IPS-18a (cell line): ENCODE measurements at regions not wholly inside any gene's neighbourhood (a gene's known extent, or its start where the extent isn't known, plus 50 kb on each side); places are given as distances from the start of the nearest gene placed in this dataset.

Experiments used
- H3K27ac ChIP-seq: one replicate; pipeline ENCODE4 v1.5.1; 2013; ENCODE audit warnings: low read length
- H3K27me3 ChIP-seq: one replicate; pipeline ENCODE4 v1.6.1; 2013; ENCODE audit warnings: mild to moderate bottlenecking, low read length; ENCODE audit not compliant: control insufficient read depth, insufficient read depth
- H3K36me3 ChIP-seq: one replicate; pipeline ENCODE4 v1.6.1; 2013; ENCODE audit warnings: low read depth, low read length; ENCODE audit not compliant: control insufficient read depth
- H3K4me1 ChIP-seq: one replicate; pipeline ENCODE4 v1.6.1; 2013; ENCODE audit warnings: low read depth, low read length; ENCODE audit not compliant: control insufficient read depth
- H3K4me3 ChIP-seq: one replicate; pipeline ENCODE4 v1.5.1; 2013; ENCODE audit warnings: low read length
- H3K9ac ChIP-seq: one replicate; pipeline ENCODE4 v1.6.1; 2013; ENCODE audit warnings: mild to moderate bottlenecking, low read length, moderate library complexity
- H3K9me3 ChIP-seq: one replicate; pipeline ENCODE4 v1.6.1; 2013; ENCODE audit warnings: low read depth, low read length; ENCODE audit not compliant: control insufficient read depth

- Histone ChIP-seq H3K9ac (no peak overlapping the region), H3K4me1 (no peaks in the 10 kb centered on the region), H3K27me3 (no peaks in the 10 kb centered on the region), H3K36me3 (no peaks in the 10 kb centered on the region), H3K4me3 (no peak overlapping the region), H3K9me3 (peaks cover 7% of the 10 kb centered on the region), H3K27ac (no peak overlapping the region)
These were observed 198.8 kb downstream of the MTERF1 start for GRCh38 chr7:91681718-91682117.

GRCh38 chr7:91683823-91684222 lies 196.7 kb downstream of the MTERF1 start:
- Histone ChIP-seq H3K9ac (no peak overlapping the region), H3K27ac (no peak overlapping the region), H3K27me3 (no peaks in the 10 kb centered on the region), H3K4me3 (no peak overlapping the region), H3K4me1 (no peaks in the 10 kb centered on the region), H3K36me3 (no peaks in the 10 kb centered on the region), H3K9me3 (peaks cover 7% of the 10 kb centered on the region)

GRCh38 chr7:91685544-91685943 lies 195.0 kb downstream of the MTERF1 start:
- Histone ChIP-seq H3K27me3 (no peaks in the 10 kb centered on the region), H3K27ac (no peak overlapping the region), H3K36me3 (no peaks in the 10 kb centered on the region), H3K4me1 (no peaks in the 10 kb centered on the region), H3K4me3 (no peak overlapping the region), H3K9ac (no peak overlapping the region), H3K9me3 (peaks cover 7% of the 10 kb centered on the region)

- H3K9ac ChIP-seq: no peak overlapping the region
- no peaks in the 10 kb centered on the region for H3K36me3 ChIP-seq
- H3K27ac ChIP-seq: no peak overlapping the region
- no peak overlapping the region for H3K4me3 ChIP-seq
- peaks cover 22% of the 10 kb centered on the region for H3K4me1 ChIP-seq
- H3K9me3 ChIP-seq: no peaks in the 10 kb centered on the region
- H3K27me3 ChIP-seq: no peaks in the 10 kb centered on the region
These were observed 189.9 kb downstream of the MTERF1 start for GRCh38 chr7:91690541-91691070.

GRCh38 chr7:91691865-91692264 lies 188.6 kb downstream of the MTERF1 start:
- no peaks in the 10 kb centered on the region for H3K36me3 ChIP-seq
- peaks cover 22% of the 10 kb centered on the region for H3K4me1 ChIP-seq
- no peak overlapping the region for H3K4me3 ChIP-seq
- no peaks in the 10 kb centered on the region for H3K27me3 ChIP-seq
- H3K27ac ChIP-seq: no peak overlapping the region
- no peak overlapping the region for H3K9ac ChIP-seq
- no peaks in the 10 kb centered on the region for H3K9me3 ChIP-seq

GRCh38 chr7:91692800-91693199 lies 187.7 kb downstream of the MTERF1 start:
- Histone ChIP-seq H3K27me3 (no peaks in the 10 kb centered on the region), H3K27ac (no peak overlapping the region), H3K4me1 (peaks cover 22% of the 10 kb centered on the region), H3K9ac (no peak overlapping the region), H3K36me3 (no peaks in the 10 kb centered on the region), H3K9me3 (no peaks in the 10 kb centered on the region), H3K4me3 (no peak overlapping the region)

- peaks cover 22% of the 10 kb centered on the region for H3K4me1 ChIP-seq
- H3K27ac ChIP-seq: no peak overlapping the region
- H3K4me3 ChIP-seq: no peak overlapping the region
- no peaks in the 10 kb centered on the region for H3K36me3 ChIP-seq
- no peaks in the 10 kb centered on the region for H3K9me3 ChIP-seq
- no peak overlapping the region for H3K9ac ChIP-seq
- no peaks in the 10 kb centered on the region for H3K27me3 ChIP-seq
These were observed 186.1 kb downstream of the MTERF1 start for GRCh38 chr7:91694351-91694841.

GRCh38 chr7:91710881-91711280 lies 169.6 kb downstream of the MTERF1 start:
- Histone ChIP-seq H3K4me3 (no peak overlapping the region), H3K4me1 (no peaks in the 10 kb centered on the region), H3K9me3 (no peaks in the 10 kb centered on the region)

GRCh38 chr7:91713669-91714068 lies 166.8 kb downstream of the MTERF1 start:
- H3K4me3 ChIP-seq: no peak overlapping the region
- no peaks in the 10 kb centered on the region for H3K4me1 ChIP-seq
- H3K27ac ChIP-seq: no peak overlapping the region
- no peak overlapping the region for H3K9ac ChIP-seq
- no peaks in the 10 kb centered on the region for H3K9me3 ChIP-seq
- H3K36me3 ChIP-seq: no peaks in the 10 kb centered on the region
- no peaks in the 10 kb centered on the region for H3K27me3 ChIP-seq

More at GRCh38 chr7:91710881-91711280, 169.6 kb downstream of the MTERF1 start:
- H3K36me3 ChIP-seq: no peaks in the 10 kb centered on the region
- H3K27me3 ChIP-seq: no peaks in the 10 kb centered on the region
- no peak overlapping the region for H3K9ac ChIP-seq
- H3K27ac ChIP-seq: no peak overlapping the region

- no peaks in the 10 kb centered on the region for H3K9me3 ChIP-seq
These were observed 162.6 kb downstream of the MTERF1 start for GRCh38 chr7:91717681-91718470.

GRCh38 chr7:91719008-91719407 lies 161.5 kb downstream of the MTERF1 start:
- H3K9me3 ChIP-seq: no peaks in the 10 kb centered on the region
- no peaks in the 10 kb centered on the region for H3K4me1 ChIP-seq
- no peak overlapping the region for H3K27ac ChIP-seq
- no peak overlapping the region for H3K9ac ChIP-seq
- H3K36me3 ChIP-seq: no peaks in the 10 kb centered on the region
- H3K4me3 ChIP-seq: no peak overlapping the region
- no peaks in the 10 kb centered on the region for H3K27me3 ChIP-seq

More at GRCh38 chr7:91717681-91718470, 162.6 kb downstream of the MTERF1 start:
- Histone ChIP-seq H3K4me3 (no peak overlapping the region), H3K4me1 (no peaks in the 10 kb centered on the region), H3K27me3 (no peaks in the 10 kb centered on the region), H3K36me3 (no peaks in the 10 kb centered on the region), H3K27ac (no peak overlapping the region), H3K9ac (no peak overlapping the region)
